Ectodermal cell (in vitro differentiated cells): ENCODE measurements at regions not wholly inside any gene's neighbourhood (a gene's known extent, or its start where the extent isn't known, plus 50 kb on each side); places are given as distances from the start of the nearest gene placed in this dataset.

Experiments used
- H3K27ac ChIP-seq: 2 replicates; pipeline ENCODE4 v1.7.0; 2013; ENCODE audit warnings: mild to moderate bottlenecking, low read depth, low read length; ENCODE audit not compliant: insufficient read depth, poor library complexity, severe bottlenecking
- H3K27me3 ChIP-seq: 2 replicates; pipeline ENCODE4 v1.7.0; 2013; ENCODE audit warnings: mild to moderate bottlenecking, low read length; ENCODE audit not compliant: insufficient read depth, control insufficient read depth, poor library complexity, severe bottlenecking
- H3K36me3 ChIP-seq: one replicate; pipeline ENCODE4 v1.7.0; 2013; ENCODE audit warnings: low read length; ENCODE audit not compliant: control insufficient read depth, insufficient read depth
- H3K4me1 ChIP-seq: one replicate; pipeline ENCODE4 v1.7.0; 2013; ENCODE audit warnings: low read length; ENCODE audit not compliant: control insufficient read depth, insufficient read depth
- H3K4me3 ChIP-seq: 2 replicates; pipeline ENCODE4 v1.7.0; 2013; ENCODE audit warnings: low read depth, low read length, control low read depth; ENCODE audit not compliant: insufficient read depth
- H3K9me3 ChIP-seq: 2 replicates; pipeline ENCODE4 v1.7.0; 2013; ENCODE audit warnings: mild to moderate bottlenecking, low read length, moderate library complexity; ENCODE audit not compliant: control insufficient read depth
- WGBS, 2 experiments: methylation state at CpG; one replicate each; pipeline ENCODE4 v1.1.7; 2013; ENCODE audit warnings: missing lambda C conversion rate in 2 of 2; 5-methylcytosine and 5-hydroxymethylcytosine counted together

- H3K27me3 ChIP-seq, result no peaks in the 10 kb centered on the region
These were observed 212.1 kb upstream of the COPS8 start for GRCh38 chr2:236873636-236874035.

DNA sequence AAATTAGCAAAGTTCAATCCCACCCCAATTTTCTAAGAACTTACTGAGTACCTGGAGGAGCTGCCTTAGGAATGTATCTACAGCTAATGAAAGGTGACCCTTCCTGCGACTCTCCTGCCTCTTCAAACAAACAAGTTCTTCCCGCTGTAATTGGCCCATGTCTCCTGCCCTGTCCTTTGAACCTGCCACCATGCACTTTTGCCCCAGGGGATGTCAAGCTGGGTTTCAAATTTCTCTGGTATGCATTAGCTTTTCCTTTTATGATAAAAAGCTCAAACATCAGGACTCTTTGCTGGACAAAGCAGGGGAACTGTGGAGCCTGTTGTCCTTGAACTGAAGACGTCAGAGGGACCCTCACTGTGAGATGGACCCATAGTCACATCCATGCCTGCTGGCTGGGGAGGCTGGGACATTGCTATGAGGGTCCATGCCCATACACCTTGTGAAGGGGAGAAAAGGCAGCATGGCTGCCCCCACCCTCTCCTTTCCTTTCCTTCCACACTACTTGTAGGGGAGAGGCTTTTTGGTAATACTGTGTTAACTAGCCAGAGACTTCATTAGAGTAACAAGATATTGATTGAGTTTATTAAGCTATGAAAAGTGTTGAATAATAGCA lies 210.7 kb upstream of the COPS8 start:
- no peaks in the 10 kb centered on the region for H3K36me3 ChIP-seq
- no peaks in the 10 kb centered on the region for H3K4me1 ChIP-seq
- H3K9me3 ChIP-seq, result no peaks in the 10 kb centered on the region
- no peaks in the 10 kb centered on the region for H3K27me3 ChIP-seq
- no peak overlapping the region for H3K27ac ChIP-seq
- H3K4me3 ChIP-seq, result no peak overlapping the region
- 88 to 92% methylated on average over 3 of the region's 3 CpGs for WGBS, 2 experiments

More at GRCh38 chr2:236873636-236874035, 212.1 kb upstream of the COPS8 start:
- no peak overlapping the region for H3K4me3 ChIP-seq
- H3K4me1 ChIP-seq, result no peaks in the 10 kb centered on the region
- H3K27ac ChIP-seq, result no peak overlapping the region
- WGBS, 2 experiments, result 87% methylated on average over 4 of the region's 4 CpGs
- no peaks in the 10 kb centered on the region for H3K9me3 ChIP-seq
- no peaks in the 10 kb centered on the region for H3K36me3 ChIP-seq

DNA sequence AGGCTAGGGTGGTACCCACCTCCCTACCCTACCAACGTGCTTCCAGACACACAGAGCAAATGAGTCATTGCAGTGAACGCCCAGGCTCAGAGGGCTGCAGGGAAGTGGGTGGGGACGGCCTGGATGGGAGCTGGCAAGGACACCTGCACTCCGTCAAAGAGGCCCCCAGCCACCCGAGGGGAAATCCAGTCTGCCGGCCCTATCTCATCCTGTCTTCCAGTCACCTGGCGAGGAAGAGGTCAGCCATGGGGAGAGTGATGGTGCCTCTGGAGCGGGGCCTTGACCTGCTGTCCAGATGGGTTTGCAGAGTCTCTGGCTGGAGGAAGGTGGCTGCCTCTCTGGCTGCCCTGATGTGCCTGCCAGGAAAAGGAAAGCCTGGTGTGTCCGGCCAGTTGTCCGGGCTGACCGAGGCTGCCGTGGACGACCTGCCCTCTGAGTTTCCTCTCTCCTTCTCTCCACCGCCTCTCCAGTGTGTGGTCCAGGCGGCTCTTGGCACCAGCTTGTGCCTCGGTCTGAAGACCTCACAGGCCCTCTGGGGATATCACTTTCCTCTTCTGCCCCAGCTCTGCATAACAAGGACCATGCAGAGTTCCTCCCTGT lies 209.7 kb upstream of the COPS8 start:
- Histone ChIP-seq H3K36me3 (no peaks in the 10 kb centered on the region), H3K27me3 (no peaks in the 10 kb centered on the region), H3K4me1 (no peaks in the 10 kb centered on the region), H3K9me3 (no peaks in the 10 kb centered on the region), H3K27ac (no peak overlapping the region), H3K4me3 (no peak overlapping the region)
- 92% methylated on average over 16 of the region's 16 CpGs for WGBS, 2 experiments

DNA sequence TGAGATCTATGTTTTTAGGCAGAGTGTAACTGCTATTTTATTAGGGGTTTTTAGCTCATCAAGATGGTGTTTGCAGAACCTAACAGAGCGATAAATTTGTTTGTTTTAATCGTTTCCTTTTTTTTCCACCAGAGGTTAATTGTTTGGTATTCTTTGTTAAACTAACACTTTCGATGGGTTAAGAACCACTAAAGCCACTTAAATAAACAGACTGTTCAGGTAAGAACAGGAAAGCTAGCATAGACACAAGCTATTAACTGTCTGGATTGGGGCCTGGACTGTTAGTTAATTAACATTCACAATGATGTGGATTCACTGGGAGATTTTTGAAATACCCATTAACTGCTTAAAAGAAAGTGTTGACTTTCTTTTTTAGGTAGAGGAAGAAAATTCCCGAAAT lies 209.0 kb upstream of the COPS8 start:
- H3K36me3 ChIP-seq, result no peaks in the 10 kb centered on the region
- H3K4me1 ChIP-seq, result no peaks in the 10 kb centered on the region
- no peaks in the 10 kb centered on the region for H3K27me3 ChIP-seq
- no peak overlapping the region for H3K4me3 ChIP-seq
- H3K9me3 ChIP-seq, result no peaks in the 10 kb centered on the region
- WGBS, 2 experiments, result 93 to 97% methylated on average over 3 of the region's 4 CpGs
- no peak overlapping the region for H3K27ac ChIP-seq

- no peaks in the 10 kb centered on the region for H3K36me3 ChIP-seq
- WGBS, 2 experiments, result 91 to 95% methylated on average over 2 of the region's 2 CpGs
- H3K27ac ChIP-seq, result no peak overlapping the region
- no peak overlapping the region for H3K4me3 ChIP-seq
- H3K27me3 ChIP-seq, result no peaks in the 10 kb centered on the region
- no peaks in the 10 kb centered on the region for H3K9me3 ChIP-seq
- H3K4me1 ChIP-seq, result no peaks in the 10 kb centered on the region
These were observed 207.7 kb upstream of the COPS8 start for GRCh38 chr2:236877972-236878371.

GRCh38 chr2:236879416-236879963 lies 206.2 kb upstream of the COPS8 start:
- Histone ChIP-seq H3K27me3 (no peaks in the 10 kb centered on the region), H3K4me1 (no peaks in the 10 kb centered on the region), H3K9me3 (no peaks in the 10 kb centered on the region), H3K4me3 (no peak overlapping the region), H3K27ac (no peak overlapping the region), H3K36me3 (no peaks in the 10 kb centered on the region)
- 93 to 95% methylated on average over 3 of the region's 3 CpGs for WGBS, 2 experiments

GRCh38 chr2:236882074-236882473 lies 203.6 kb upstream of the COPS8 start:
- Histone ChIP-seq H3K4me1 (no peaks in the 10 kb centered on the region), H3K27me3 (no peaks in the 10 kb centered on the region), H3K36me3 (no peaks in the 10 kb centered on the region), H3K9me3 (no peaks in the 10 kb centered on the region), H3K27ac (no peak overlapping the region), H3K4me3 (no peak overlapping the region)
- 87 to 94% methylated on average over 1 to 2 of the region's 2 CpGs for WGBS, 2 experiments

- no peaks in the 10 kb centered on the region for H3K27me3 ChIP-seq
- WGBS, 2 experiments, result 92% methylated on average over 7 of the region's 7 CpGs
- no peak overlapping the region for H3K27ac ChIP-seq
- H3K4me3 ChIP-seq, result no peak overlapping the region
- no peaks in the 10 kb centered on the region for H3K36me3 ChIP-seq
- no peaks in the 10 kb centered on the region for H3K9me3 ChIP-seq
- no peaks in the 10 kb centered on the region for H3K4me1 ChIP-seq
These were observed 202.8 kb upstream of the COPS8 start for GRCh38 chr2:236882930-236883329.

- H3K36me3 ChIP-seq, result no peaks in the 10 kb centered on the region
- 90 to 94% methylated on average over 1 of the region's 1 CpG for WGBS, 2 experiments
- no peaks in the 10 kb centered on the region for H3K4me1 ChIP-seq
These were observed 201.9 kb upstream of the COPS8 start for GRCh38 chr2:236883819-236884218.

DNA sequence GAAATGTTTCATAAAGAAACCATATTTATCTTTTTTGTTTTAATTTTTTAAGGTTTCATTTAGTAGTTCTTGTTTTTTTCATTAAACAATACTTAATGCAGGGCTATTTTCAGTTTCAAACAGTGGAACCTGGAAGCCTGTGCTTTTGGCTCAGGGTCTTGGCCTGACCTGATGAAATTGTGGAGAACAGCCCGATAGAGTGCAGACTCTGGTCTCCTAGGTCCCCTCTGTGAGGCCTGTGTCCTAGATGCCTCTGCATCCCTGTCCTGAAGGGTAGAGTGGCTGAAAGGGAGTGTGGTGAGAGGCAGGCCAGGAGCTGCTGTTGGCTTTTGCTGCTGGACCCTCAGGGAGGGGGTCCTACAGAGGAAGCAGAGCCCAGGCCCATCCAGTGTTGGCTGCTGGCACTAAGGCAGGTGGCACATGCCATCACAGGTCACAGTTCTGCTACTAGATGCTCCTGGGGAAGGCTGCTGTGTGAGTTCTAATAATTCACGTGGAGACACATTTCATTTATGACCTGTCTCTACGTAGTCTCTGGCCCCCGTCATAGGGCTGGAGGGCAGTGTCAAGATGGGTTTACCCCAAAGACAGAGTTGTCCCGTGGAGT lies 201.0 kb upstream of the COPS8 start:
- Histone ChIP-seq H3K27ac (no peak overlapping the region), H3K4me3 (no peak overlapping the region), H3K27me3 (no peaks in the 10 kb centered on the region), H3K36me3 (no peaks in the 10 kb centered on the region), H3K4me1 (peaks cover 6% of the 10 kb centered on the region), H3K9me3 (no peaks in the 10 kb centered on the region)
- WGBS, 2 experiments, result 95 to 97% methylated on average over 5 of the region's 5 CpGs

More at GRCh38 chr2:236883819-236884218, 201.9 kb upstream of the COPS8 start:
- H3K9me3 ChIP-seq, result no peaks in the 10 kb centered on the region
- no peak overlapping the region for H3K27ac ChIP-seq
- H3K4me3 ChIP-seq, result no peak overlapping the region
- no peaks in the 10 kb centered on the region for H3K27me3 ChIP-seq
